HG02870 (cell line): ENCODE measurements at regions not wholly inside any gene's neighbourhood (a gene's known extent, or its start where the extent isn't known, plus 50 kb on each side); places are given as distances from the start of the nearest gene placed in this dataset.

ENCODE experiments used
- ATAC-seq: cut with Tn5 transposase; IDR thresholded peaks from one replicate; pipeline ENCODE4 v1.9.1; 2021; ENCODE audit warnings: mild to moderate bottlenecking, moderate library complexity; ENCODE audit not compliant: unreplicated experiment

DNA sequence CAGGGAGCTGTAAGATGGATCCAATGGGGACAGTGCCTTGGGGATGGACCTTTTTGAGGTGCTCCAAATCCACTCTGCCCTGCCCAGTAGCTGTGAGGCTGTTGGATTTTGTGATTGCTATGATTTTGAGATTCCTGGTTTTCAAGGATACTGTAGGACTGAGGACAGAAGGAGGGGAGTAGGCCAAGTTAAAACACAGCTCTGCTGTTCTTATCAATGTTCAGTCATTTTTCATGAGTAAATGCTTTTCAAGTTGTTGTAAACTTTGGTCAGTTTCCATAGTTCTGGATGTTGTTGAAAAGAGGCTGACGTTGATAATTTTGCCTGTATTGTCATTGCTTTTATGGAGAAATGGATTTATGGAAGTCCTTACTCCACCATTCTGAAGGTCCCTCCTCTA is 361.2 kb downstream of the ZNF516 start:
- no peak for ATAC-seq

GRCh38 chr18:76131738-76132137 is 363.3 kb downstream of the ZNF516 start:
- no peak for ATAC-seq

DNA sequence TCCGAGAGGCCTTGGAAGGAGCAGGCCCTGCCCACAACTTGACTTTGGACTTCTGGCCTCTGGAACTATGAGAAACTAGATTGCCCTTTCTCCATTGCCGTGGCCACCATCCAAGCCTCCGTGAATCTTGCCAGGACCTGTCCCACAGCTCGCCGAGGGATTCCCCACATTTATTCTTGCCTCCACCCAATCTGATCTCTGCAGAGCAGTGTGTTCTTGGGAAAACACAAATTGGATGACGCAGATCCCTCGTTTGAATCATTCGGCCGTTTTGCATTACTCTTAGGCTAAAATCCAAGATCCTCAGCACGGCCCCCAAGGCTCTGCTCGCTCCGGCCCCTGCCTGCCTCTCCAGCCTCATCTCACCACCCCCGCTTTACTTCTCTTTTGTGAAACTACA is 364.2 kb downstream of the ZNF516 start:
- ATAC-seq: no peak

GRCh38 chr18:76126327-76126726 is 368.7 kb downstream of the ZNF516 start:
- no peak for ATAC-seq

DNA sequence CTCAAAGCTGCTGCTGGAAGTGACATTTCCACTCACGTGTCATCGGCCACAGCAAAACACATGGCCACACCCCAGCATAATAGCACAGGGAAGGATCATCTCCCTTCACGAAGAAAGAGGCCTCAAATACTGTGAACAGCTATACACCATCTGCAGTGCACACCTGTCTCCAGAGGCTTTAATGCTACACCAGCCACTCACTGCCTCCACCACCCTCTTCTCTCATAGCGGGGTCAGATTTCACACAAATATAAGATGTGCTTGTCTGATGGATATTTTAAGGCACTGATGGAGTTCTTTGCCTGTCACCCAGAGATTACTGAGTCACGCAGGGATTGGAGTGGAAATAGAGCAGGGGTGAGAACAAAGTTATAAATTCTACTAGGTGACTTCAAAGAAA is 374.0 kb downstream of the ZNF516 start:
- no peak for ATAC-seq

DNA sequence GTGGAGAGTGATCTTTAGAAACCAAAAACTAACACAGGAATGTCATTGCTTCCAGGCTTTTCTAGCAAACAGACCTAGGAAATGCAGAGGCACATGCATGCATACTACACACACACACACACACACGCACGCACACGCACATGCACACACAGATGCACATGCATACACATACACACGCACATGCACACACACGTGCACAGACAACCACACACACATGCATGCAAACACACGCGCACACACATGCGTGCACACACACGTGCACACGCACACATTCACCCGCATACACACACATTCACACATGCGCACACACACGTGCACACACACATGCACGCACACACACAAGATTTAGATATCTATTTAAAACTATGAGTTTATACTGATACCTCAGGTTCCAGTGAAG is 379.5 kb downstream of the ZNF516 start:
- ATAC-seq: no peak

GRCh38 chr18:76113101-76113500 is 381.9 kb downstream of the ZNF516 start:
- no peak for ATAC-seq

GRCh38 chr18:76102626-76103025 is 392.4 kb downstream of the ZNF516 start:
- ATAC-seq: no peak

DNA sequence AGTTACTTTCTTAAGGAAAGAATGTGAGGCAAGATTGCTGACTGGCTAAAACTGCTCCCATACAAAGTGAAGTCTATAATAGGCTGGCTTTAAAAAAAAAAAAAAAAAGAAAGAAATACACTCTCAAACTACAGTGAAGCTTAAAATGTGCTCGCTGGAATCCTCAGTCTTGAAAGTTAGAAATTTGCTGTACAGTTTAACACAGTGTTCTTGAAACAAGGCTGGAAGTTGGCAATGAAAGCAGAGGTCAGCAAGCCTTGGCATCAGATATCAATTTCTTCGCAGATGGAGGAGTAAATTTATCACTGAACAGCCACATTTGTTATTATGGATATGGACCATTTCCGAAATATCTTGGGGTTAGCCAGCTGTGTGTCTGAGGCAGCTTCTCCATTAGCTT is 392.9 kb downstream of the ZNF516 start:
- no peak for ATAC-seq

DNA sequence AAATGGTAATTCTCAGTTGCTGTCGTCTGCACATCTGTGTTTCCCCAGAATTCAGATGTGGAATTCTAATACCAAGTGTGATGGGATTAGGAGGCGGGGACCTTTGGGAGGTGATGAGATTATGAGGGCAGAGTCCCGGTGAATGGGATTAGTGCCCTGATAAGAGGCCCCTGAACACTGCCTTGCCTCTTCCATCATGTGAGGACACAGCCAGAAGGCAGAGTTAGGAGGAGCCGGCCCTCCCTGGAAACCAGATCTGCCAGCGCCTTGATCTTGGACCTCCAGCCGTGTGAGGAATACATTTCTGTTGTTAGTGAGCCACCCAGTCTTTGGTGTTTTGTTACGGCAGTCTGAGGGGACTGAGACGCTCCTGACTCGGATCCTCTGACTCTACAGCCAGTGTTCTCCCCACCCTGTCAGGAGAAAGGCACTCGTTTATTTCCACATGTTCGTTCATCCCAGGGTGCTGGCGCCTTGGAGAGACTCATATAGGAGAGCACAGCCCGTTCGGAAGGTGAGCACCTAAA is 395.0 kb downstream of the ZNF516 start:
- no peak for ATAC-seq

DNA sequence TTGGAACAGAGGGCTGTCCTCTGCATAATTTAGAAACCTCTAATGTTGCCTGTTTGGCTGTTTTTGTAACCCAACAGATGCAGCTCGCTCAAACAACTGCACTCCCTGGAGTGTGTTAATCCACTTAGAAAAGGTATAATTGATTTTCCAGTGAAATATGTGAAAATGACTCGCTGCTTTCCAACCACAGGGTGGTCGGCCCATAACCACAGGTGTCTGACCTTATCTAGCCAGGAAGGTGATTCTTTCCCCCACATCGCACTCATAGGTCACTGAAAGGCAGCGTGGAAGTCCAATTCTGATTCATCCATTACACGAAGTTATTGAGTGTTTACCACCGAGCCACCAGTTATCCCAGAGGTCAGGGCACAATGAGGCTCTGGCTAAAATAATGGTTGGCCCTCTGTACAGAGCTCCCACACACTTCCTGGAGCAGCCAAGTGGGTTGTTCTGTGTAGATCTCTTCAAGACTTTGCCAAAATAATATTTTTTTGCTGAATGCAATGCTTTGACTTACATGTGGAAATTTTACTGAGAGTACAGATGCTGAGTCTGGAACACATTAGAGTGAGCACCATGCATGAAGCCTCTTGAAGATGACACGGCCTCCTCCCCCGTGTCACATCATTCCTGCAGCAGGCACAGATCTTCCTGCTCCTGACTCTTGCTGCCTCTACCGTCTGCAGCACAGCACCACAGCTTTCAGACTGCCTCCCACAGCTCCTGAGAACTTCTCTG is 396.2 kb downstream of the ZNF516 start:
- ATAC-seq: no peak

GRCh38 chr18:76081536-76081935 is 413.5 kb downstream of the ZNF516 start:
- no peak for ATAC-seq

- no peak for ATAC-seq
These were observed 414.6 kb downstream of the ZNF516 start for GRCh38 chr18:76080430-76080829.

- ATAC-seq: no peak
These were observed 419.3 kb downstream of the ZNF516 start for GRCh38 chr18:76075777-76076176.

DNA sequence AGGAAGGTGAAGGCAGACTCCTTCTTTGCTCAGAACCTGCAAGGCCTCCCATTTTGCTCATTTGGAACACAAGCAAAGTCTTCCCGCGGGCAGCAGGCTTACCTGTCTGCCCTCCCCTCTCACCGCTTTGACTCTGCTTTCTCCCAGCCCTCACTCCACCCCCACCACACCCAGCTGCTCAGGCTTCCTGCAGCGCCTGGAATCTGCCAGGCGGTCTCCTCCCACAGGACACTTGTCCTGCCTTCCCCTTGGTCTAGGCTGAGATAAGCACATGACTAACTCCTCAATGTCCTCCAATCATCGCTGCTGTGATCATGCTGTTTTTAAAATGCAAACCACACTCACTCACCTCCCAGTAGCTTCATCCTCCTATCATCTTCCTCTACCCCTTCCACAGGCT is 430.0 kb downstream of the ZNF516 start:
- no peak for ATAC-seq

DNA sequence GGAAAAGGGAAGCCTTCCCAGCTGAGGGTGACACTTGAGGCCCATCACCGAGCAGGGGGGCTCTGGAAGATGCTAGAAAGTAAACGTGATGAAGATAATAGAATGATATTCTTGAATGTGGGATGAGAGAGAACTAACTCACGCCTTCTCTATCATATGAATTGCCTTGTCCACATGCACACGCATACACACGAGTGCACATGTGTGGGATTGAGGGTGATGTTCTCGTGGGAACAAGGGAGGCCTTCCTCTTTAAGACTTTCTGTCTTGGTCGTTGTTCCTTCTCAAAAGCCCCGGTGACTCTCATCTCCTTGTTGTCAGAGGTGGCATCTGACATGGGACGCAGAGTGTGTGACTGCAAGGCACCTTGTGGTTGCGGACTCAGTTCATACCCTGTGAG is 436.9 kb downstream of the ZNF516 start:
- no peak for ATAC-seq

- no peak for ATAC-seq
These were observed 437.7 kb downstream of the ZNF516 start for GRCh38 chr18:76057386-76057785.

DNA sequence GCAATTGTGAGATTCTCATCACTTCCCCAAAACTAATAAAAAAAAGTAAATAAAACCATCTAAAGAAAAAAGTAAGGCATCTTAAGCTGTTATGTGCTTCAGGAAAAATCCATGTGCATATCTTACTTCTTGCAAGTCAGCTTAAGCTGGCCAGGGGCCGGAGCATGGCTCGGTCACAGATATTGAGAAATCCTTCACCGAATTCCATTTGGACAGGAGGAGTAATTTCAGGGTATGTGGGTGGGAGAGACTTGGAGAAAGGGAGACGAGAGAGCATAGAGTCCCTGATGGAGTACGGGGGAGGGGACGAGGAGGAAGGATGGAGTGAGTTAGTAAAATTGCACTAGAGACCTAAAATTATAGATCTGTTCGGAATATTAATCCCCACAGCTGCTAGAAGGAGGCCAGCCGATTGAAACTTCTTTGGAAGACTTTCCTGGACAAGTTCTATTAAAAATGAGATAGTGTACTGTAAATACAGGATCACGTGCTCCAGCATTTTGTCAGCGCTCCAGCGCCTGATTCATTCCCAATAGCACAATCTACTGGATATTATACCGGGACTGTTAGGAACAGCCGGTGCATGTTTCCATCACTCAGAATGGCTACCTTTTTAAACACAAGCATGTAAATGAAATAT is 438.5 kb downstream of the ZNF516 start:
- no peak for ATAC-seq

DNA sequence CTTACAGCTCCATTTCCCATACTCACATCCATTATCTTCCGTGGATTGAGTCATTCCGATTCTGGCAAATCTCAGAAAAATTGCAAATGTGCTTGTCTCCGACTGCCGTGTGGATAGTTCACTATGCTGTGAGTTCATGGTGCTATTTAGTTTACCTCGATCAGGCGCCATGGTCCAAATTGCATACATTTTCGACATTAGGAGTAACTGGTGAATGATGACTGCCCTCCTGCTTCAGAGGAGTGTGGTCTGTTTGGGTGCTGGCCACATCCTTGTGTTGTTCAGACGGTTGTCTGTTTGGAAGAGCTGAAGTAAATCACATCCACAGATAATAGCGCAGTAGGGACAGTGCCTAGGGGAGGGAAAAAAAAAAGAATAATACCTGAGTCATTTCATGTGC is 439.5 kb downstream of the ZNF516 start:
- no peak for ATAC-seq

DNA sequence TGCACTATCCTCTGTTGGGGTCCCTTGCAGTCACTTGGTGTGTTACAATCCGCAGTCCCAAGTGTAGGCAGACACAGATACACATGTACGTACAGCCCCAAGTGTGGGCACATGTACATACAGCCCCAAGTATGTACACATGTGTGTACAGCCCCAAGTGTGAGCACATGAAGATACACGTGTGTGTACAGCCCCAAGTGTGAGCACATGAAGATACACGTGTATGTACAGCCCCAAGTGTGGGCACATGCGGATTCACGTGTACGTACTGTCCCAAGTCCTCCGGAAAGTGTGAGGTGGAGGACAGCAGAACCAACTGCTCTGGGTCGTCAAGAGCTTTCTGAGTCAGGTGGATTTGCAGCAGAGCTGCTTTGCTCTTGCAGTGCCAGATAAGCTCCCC is 440.0 kb downstream of the ZNF516 start:
- ATAC-seq: no peak

GRCh38 chr18:76054156-76054555 is 440.9 kb downstream of the ZNF516 start:
- ATAC-seq: no peak

DNA sequence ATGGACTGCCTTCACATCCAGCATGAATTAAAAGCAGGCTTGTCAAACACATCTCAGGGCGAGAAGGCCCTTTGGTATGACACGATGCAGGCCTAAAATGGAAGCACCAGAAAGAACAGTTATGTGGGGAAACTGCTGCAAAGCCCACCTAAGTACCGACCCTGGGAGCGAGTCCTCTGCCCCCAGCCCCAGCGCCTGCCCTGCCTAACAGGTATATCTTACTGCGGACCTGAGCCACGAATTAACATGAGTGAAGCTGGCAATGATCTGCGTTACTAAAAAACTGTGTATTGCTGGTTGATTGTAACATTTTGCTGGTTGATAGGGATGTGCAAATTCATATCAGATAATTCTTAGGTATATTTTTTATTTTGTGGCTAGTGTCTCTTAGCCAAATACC is 441.5 kb downstream of the ZNF516 start:
- no peak for ATAC-seq

DNA sequence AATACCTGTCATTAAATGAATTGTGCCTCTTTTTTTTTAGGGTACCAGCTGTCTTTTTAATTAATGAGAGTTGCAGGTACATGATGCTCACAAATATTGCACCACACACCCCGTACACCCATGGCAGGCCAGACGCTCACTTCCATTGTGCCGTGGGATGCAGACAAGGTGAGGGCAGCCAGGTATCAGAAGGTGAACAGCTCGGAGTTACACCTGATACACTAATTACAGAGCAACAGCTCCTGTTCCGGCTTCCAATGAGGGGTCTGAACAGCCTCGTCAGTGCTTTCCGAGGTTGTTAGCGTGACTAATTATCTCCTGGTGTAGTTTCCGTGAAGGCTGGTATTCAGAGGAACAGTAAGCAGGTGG is 442.8 kb downstream of the ZNF516 start:
- no peak for ATAC-seq
